NCI-H460 (cell line): ENCODE measurements at regions not wholly inside any gene's neighbourhood (a gene's known extent, or its start where the extent isn't known, plus 50 kb on each side); places are given as distances from the start of the nearest gene placed in this dataset.

Experiments used
- DNase-seq: peaks from one replicate; pipeline ENCODE4 v3.0.0-alpha.2; 2016; ENCODE audit warnings: low read depth; ENCODE audit errors: extremely low read depth

- DNase-seq, result no peak
These were observed 879.3 kb upstream of the SLIT2 start for GRCh38 chr4:19372390-19372789.

- no peak for DNase-seq
These were observed 882.9 kb upstream of the SLIT2 start for GRCh38 chr4:19368800-19369199.

- no peak for DNase-seq
These were observed 884.8 kb upstream of the SLIT2 start for GRCh38 chr4:19366916-19367315.

GRCh38 chr4:19358015-19358414, 893.7 kb upstream of the SLIT2 start:
- DNase-seq, result no peak

- DNase-seq, result no peak
These were observed 902.3 kb upstream of the SLIT2 start for GRCh38 chr4:19349416-19349815.

GRCh38 chr4:19348746-19349145, 903.0 kb upstream of the SLIT2 start:
- no peak for DNase-seq

- no peak for DNase-seq
These were observed 905.1 kb upstream of the SLIT2 start for GRCh38 chr4:19346636-19347035.

GRCh38 chr4:19329631-19330030, 922.1 kb upstream of the SLIT2 start:
- no peak for DNase-seq

- DNase-seq, result no peak
These were observed 922.6 kb upstream of the SLIT2 start for GRCh38 chr4:19329077-19329476.

GRCh38 chr4:19327364-19327763, 924.3 kb upstream of the SLIT2 start:
- no peak for DNase-seq

GRCh38 chr4:19324184-19324583, 927.5 kb upstream of the SLIT2 start:
- no peak for DNase-seq

- DNase-seq, result no peak
These were observed 932.1 kb upstream of the SLIT2 start for GRCh38 chr4:19319607-19320006.

- DNase-seq, result no peak
These were observed 934.3 kb upstream of the SLIT2 start for GRCh38 chr4:19317377-19317776.

GRCh38 chr4:19314116-19314515, 937.6 kb upstream of the SLIT2 start:
- DNase-seq, result no peak

GRCh38 chr4:19309378-19309777, 942.3 kb upstream of the SLIT2 start:
- DNase-seq, result no peak

GRCh38 chr4:19304028-19304427, 947.7 kb upstream of the SLIT2 start:
- DNase-seq, result no peak

- no peak for DNase-seq
These were observed 950.2 kb upstream of the SLIT2 start for GRCh38 chr4:19301527-19301926.

- DNase-seq, result no peak
These were observed 951.5 kb upstream of the SLIT2 start for GRCh38 chr4:19300213-19300612.

- DNase-seq, result no peak
These were observed 952.7 kb upstream of the SLIT2 start for GRCh38 chr4:19298998-19299397.

GRCh38 chr4:19293781-19294180, 957.9 kb upstream of the SLIT2 start:
- DNase-seq, result no peak

- DNase-seq, result no peak
These were observed 958.6 kb upstream of the SLIT2 start for GRCh38 chr4:19293080-19293479.

GRCh38 chr4:19286924-19287323, 964.8 kb upstream of the SLIT2 start:
- DNase-seq, result no peak

GRCh38 chr4:19285146-19285545, 966.6 kb upstream of the SLIT2 start:
- no peak for DNase-seq

GRCh38 chr4:19278665-19279064, 973.0 kb upstream of the SLIT2 start:
- no peak for DNase-seq
